Prostate gland (tissue), 2 donors: ENCODE measurements at regions not wholly inside any gene's neighbourhood (a gene's known extent, or its start where the extent isn't known, plus 50 kb on each side); places are given as distances from the start of the nearest gene placed in this dataset.

Source experiments
- POLR2AphosphoS5 ChIP-seq: sonication (generic); formaldehyde crosslinking; IDR thresholded peaks from one replicate; pipeline ENCODE4 v1.6.1; 2017; ENCODE audit warnings: antibody characterized with exemption
- TF ChIP-seq, protein P1 (sequence below), 4 experiments: fragments of 200-600 bp in 2 of 4; fragments of 450-650 bp in 2 of 4; sonication (generic) in 2 of 4; IDR thresholded peaks; 1 replicate in 3 of 4; 2 replicates in 1 of 4; pipeline ENCODE4 v1.5.1; 2016 to 2019; ENCODE audit warnings: antibody characterized with exemption in 4 of 4, mild to moderate bottlenecking in 2 of 4, moderate library complexity in 2 of 4

DNA sequence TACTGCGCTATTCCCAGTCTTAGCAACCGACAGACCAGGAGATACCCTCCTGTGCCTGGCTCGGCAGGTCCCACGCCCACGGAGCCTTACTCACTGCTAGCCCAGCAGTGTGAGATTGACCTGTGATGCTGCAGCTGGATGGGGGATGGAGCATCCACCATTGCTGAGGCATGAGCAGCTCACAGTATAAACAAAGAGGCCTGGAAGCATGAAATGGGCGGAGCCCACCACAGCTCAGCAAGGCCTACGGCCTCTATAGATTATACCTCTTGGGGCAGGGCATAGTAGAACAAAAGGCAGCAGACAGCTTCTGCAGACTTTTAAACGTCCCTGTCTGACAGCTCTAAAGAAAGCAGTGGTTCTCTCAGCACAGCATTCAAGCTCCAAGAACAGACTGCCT lies 160.3 kb downstream of the ANXA2 start:
- TF ChIP-seq POLR2AphosphoS5 = no peak
- TF ChIP-seq, protein P1, sequence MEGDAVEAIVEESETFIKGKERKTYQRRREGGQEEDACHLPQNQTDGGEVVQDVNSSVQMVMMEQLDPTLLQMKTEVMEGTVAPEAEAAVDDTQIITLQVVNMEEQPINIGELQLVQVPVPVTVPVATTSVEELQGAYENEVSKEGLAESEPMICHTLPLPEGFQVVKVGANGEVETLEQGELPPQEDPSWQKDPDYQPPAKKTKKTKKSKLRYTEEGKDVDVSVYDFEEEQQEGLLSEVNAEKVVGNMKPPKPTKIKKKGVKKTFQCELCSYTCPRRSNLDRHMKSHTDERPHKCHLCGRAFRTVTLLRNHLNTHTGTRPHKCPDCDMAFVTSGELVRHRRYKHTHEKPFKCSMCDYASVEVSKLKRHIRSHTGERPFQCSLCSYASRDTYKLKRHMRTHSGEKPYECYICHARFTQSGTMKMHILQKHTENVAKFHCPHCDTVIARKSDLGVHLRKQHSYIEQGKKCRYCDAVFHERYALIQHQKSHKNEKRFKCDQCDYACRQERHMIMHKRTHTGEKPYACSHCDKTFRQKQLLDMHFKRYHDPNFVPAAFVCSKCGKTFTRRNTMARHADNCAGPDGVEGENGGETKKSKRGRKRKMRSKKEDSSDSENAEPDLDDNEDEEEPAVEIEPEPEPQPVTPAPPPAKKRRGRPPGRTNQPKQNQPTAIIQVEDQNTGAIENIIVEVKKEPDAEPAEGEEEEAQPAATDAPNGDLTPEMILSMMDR (IDR thresholded peaks at IDR 0.05) = no peak
